ENCODE measurements at regions not wholly inside any gene's neighbourhood (a gene's known extent, or its start where the extent isn't known, plus 50 kb on each side); places are given as distances from the start of the nearest gene placed in this dataset.

DNA sequence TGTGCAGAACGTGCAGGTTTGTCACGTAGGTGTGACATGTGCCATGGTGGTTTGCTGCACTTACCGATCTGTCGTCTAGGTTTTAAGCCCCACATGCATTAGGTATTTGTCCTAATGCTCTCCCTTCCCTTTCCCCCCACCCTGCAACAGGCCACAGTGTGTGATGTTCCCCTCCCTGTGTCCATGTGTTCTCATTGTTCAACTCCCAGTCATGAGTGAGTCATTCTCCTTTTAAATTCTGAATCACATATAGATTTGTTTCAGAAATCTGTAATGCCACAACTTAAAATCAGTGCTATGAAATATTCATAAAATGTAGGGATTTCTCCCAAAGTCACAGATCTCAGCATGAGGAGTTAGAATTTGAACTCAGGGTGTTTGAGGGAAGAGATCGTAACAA is 552.5 kb upstream of the MBL2 start:
- peaks cover 0 to 13% of the 10 kb centered on the region in 2 experiments; a peak in 2 of 4 replicates for H3K9me3 ChIP-seq (ENCODE audit: control insufficient read depth in 1 of 2, insufficient read depth in 1 of 2, low read depth in 1 of 2, low read length in 2 of 2)
- H3K4me1 ChIP-seq (ENCODE audit: control insufficient read depth in 1 of 2, insufficient read depth in 2 of 2, low read length in 2 of 2), result no peaks in the 10 kb centered on the region
- no peak overlapping the region for H3K27ac ChIP-seq (ENCODE audit: low read depth, low read length)
- ATAC-seq, result no peak
- H3K79me2 ChIP-seq (ENCODE audit: insufficient read depth, low read length), result no peaks in the 10 kb centered on the region
- H3K4me3 ChIP-seq (replicated peaks in 1 of 2; ENCODE audit: low read depth in 1 of 2, low read length in 2 of 2), result no peak overlapping the region
- RAD21 ChIA-PET (ENCODE audit: low non-redundant PET in 1 of 2, low total read pairs in 2 of 2, uncharacterized antibody in 2 of 2, unreplicated experiment in 2 of 2), result no interaction called here
- intact Hi-C loops (cut with micrococcal nuclease), result no loop called here
- no peaks in the 10 kb centered on the region for H3K36me3 ChIP-seq (ENCODE audit: control insufficient read depth in 1 of 2, insufficient read depth in 2 of 2, low read length in 2 of 2)
- no peak overlapping the region for H2AFZ ChIP-seq (ENCODE audit: low read depth, low read length, poor library complexity, severe bottlenecking)
- TF ChIP-seq YY1 (IDR thresholded peaks at IDR 0.05; ENCODE audit: extremely low read depth, insufficient replicate concordance, low read depth, low read length) (no peak), POLR2A (IDR thresholded peaks at IDR 0.05; ENCODE audit: borderline replicate concordance, extremely low read depth, insufficient read depth, insufficient read length) (no peak), TCF7L2 (IDR thresholded peaks at IDR 0.05; ENCODE audit: borderline replicate concordance, extremely low read depth, insufficient read depth, insufficient read length) (no peak), ZNF274 (IDR thresholded peaks at IDR 0.05; ENCODE audit: low read depth, low read length) (no peak), CEBPB (IDR thresholded peaks at IDR 0.05; ENCODE audit: low read depth) (no peak), SIN3A (IDR thresholded peaks at IDR 0.05; ENCODE audit: low read depth) (no peak), RAD21 (IDR thresholded peaks at IDR 0.05; ENCODE audit: low read depth) (no peak), ELF1 (IDR thresholded peaks at IDR 0.05; ENCODE audit: borderline replicate concordance, low read depth) (no peak), EZH2phosphoT487 (IDR thresholded peaks at IDR 0.05; ENCODE audit: borderline replicate concordance) (no peak), SRF (IDR thresholded peaks at IDR 0.05; ENCODE audit: low read depth) (no peak), EGR1 (IDR thresholded peaks at IDR 0.05; ENCODE audit: low read depth) (no peak), ZFX (IDR thresholded peaks at IDR 0.05) (no peak), ZBTB33 (IDR thresholded peaks at IDR 0.05; ENCODE audit: extremely low read depth, insufficient replicate concordance, low read length) (no peak), JUND (IDR thresholded peaks at IDR 0.05) (no peak), EZH2 (IDR thresholded peaks at IDR 0.05) (no peak), CBX3 (IDR thresholded peaks at IDR 0.05; ENCODE audit: low read depth) (no peak), FOSL1 (IDR thresholded peaks at IDR 0.05; ENCODE audit: low read depth) (no peak)
- TF ChIP-seq, protein P1, sequence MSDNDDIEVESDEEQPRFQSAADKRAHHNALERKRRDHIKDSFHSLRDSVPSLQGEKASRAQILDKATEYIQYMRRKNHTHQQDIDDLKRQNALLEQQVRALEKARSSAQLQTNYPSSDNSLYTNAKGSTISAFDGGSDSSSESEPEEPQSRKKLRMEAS (IDR thresholded peaks at IDR 0.05), result no peak
- TF ChIP-seq, protein P2, sequence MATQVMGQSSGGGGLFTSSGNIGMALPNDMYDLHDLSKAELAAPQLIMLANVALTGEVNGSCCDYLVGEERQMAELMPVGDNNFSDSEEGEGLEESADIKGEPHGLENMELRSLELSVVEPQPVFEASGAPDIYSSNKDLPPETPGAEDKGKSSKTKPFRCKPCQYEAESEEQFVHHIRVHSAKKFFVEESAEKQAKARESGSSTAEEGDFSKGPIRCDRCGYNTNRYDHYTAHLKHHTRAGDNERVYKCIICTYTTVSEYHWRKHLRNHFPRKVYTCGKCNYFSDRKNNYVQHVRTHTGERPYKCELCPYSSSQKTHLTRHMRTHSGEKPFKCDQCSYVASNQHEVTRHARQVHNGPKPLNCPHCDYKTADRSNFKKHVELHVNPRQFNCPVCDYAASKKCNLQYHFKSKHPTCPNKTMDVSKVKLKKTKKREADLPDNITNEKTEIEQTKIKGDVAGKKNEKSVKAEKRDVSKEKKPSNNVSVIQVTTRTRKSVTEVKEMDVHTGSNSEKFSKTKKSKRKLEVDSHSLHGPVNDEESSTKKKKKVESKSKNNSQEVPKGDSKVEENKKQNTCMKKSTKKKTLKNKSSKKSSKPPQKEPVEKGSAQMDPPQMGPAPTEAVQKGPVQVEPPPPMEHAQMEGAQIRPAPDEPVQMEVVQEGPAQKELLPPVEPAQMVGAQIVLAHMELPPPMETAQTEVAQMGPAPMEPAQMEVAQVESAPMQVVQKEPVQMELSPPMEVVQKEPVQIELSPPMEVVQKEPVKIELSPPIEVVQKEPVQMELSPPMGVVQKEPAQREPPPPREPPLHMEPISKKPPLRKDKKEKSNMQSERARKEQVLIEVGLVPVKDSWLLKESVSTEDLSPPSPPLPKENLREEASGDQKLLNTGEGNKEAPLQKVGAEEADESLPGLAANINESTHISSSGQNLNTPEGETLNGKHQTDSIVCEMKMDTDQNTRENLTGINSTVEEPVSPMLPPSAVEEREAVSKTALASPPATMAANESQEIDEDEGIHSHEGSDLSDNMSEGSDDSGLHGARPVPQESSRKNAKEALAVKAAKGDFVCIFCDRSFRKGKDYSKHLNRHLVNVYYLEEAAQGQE (IDR thresholded peaks at IDR 0.05; ENCODE audit: low read depth), result no peak
- no TSS peak for BruUV-seq (replicated peaks)
- no peak overlapping the region for H3K9ac ChIP-seq (ENCODE audit: low read length)
- CTCF ChIA-PET, result no interaction called here
- no peaks in the 10 kb centered on the region for H3K27me3 ChIP-seq (ENCODE audit: insufficient read depth, low read length)
- POLR2A ChIA-PET, result no interaction called here
- H4K20me1 ChIP-seq (ENCODE audit: insufficient read depth), result no peaks in the 10 kb centered on the region
- H3K9me2 ChIP-seq (ENCODE audit: insufficient read depth), result no peaks in the 10 kb centered on the region
- DNase-seq (ENCODE audit: low read depth, low spot score), result no peak
- no peak overlapping the region for H3K4me2 ChIP-seq (ENCODE audit: low read length)
